ENCODE measurements at regions not wholly inside any gene's neighbourhood (a gene's known extent, or its start where the extent isn't known, plus 50 kb on each side); places are given as distances from the start of the nearest gene placed in this dataset.

GRCh38 chr10:108980869-108981268, 942.4 kb downstream of the XPNPEP1 start:
- DNase-seq (ENCODE audit: low spot score) (no peak), ATAC-seq (no peak)
- no peak for TF ChIP-seq NANOG (IDR thresholded peaks at IDR 0.05; ENCODE audit: borderline replicate concordance)
- no peak for TF ChIP-seq CREB1 (CRISPR knock-in tag; IDR thresholded peaks at IDR 0.05; ENCODE audit: low read depth)
- TF ChIP-seq STAT1 (IDR thresholded peaks at IDR 0.05; ENCODE audit: unreplicated experiment): no peak
- no peak for TF ChIP-seq ZNF462 (CRISPR knock-in tag; IDR thresholded peaks at IDR 0.05)
- TF ChIP-seq REST (IDR thresholded peaks at IDR 0.05; ENCODE audit: unreplicated experiment): no peak
- no peak for TF ChIP-seq JUNB (IDR thresholded peaks at IDR 0.05; ENCODE audit: unreplicated experiment)
- TF ChIP-seq POLR2AphosphoS5 (IDR thresholded peaks at IDR 0.05; ENCODE audit: low read depth): no peak
- no peaks in the 10 kb centered on the region for H3K36me3 ChIP-seq (ENCODE audit: insufficient read depth)
- Mint-ChIP-seq H3K4me3 (no peak overlapping the region), H3K36me3 (ENCODE audit: low read depth) (peaks cover 10% of the 10 kb centered on the region; the same call in 2 of the 3 replicates), H3K9me3 (peaks cover 10% of the 10 kb centered on the region), H3K27ac (no peak overlapping the region), H3K4me1 (peaks cover 15% of the 10 kb centered on the region), H3K27me3 (ENCODE audit: insufficient read depth, low read depth, poor library complexity) (peaks cover 2% of the 10 kb centered on the region)
- no peaks in the 10 kb centered on the region for H3F3A ChIP-seq (replicated peaks; ENCODE audit: low read depth)
- H4K20me1 ChIP-seq (replicated peaks; ENCODE audit: insufficient read depth): no peaks in the 10 kb centered on the region
- H3K4me1 ChIP-seq (ENCODE audit: insufficient read depth): peaks cover 15% of the 10 kb centered on the region; the same call in 1 of the 2 replicates
- H3K4me2 ChIP-seq: no peak overlapping the region
- H3K79me2 ChIP-seq (replicated peaks; ENCODE audit: insufficient read depth): no peaks in the 10 kb centered on the region
- H2AFZ ChIP-seq: no peak overlapping the region
- no peak overlapping the region for H3K4me3 ChIP-seq
- H3K9me2 ChIP-seq (ENCODE audit: insufficient read depth): peaks cover 10% of the 10 kb centered on the region
- no peaks in the 10 kb centered on the region for H3K27me3 ChIP-seq (ENCODE audit: insufficient read depth)
- H3K27ac ChIP-seq (ENCODE audit: low read depth): no peak overlapping the region

Measured in GM23338 (cell line).